Stimulated activated CD4-positive, alpha-beta T cell treated with anti-CD3 and anti-CD28 coated beads, Interleukin-4, amount 100 ng/mL, for 1 hour (primary cell): ENCODE measurements at regions not wholly inside any gene's neighbourhood (a gene's known extent, or its start where the extent isn't known, plus 50 kb on each side); places are given as distances from the start of the nearest gene placed in this dataset.

Source experiments
- DNase-seq: peaks from one replicate; pipeline ENCODE4 v3.0.0-alpha.2; 2020

DNA sequence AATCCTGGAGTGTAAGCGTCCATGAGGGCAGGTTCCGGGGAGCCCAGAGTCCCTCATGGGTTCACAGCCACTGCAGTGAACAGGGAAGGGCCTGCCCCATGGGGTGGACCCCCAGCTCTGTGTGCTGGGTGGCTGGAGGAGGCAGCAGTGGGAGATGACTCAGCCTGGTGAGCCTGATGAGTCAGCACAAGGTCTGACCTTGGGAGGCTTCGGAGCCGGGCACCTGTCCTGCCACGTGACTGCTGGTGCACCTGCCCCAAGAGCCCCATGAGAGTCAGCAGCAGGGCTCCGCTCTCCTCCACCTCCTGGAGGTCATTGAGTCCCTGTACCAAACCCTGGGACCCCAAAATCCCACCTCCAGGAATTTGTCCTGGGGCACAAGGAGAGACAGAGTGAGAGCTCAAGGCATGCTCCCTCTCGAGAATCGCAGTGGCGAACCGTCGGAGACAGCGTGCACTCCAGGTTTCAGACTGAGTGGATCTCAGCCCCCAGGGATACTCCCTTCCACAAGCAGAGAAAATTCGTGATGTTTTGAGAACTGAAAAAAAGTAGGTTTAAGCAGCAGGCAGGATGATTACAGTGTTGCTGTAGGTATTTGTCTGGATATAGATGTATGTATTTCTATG is 1221.7 kb downstream of the BRD1 start:
- DNase-seq: no peak

DNA sequence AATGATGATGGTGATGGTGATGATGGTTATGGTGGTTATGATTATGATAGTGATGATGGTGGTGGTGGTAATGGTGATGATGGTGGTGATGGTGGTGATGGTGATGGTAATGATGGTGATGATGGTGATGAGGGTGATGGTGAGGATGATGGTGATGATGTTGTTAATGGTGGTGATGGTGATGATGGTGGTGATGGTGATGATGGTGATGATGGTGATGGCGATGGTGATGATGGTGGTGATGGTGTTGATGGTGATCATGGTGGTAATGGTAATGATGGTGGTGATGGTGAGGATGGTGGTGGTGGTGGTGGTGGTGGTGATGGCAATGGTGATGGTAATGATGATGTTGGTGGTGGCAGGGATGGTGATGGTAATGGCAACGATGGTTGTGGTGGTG is 1222.5 kb downstream of the BRD1 start:
- DNase-seq: no peak

DNA sequence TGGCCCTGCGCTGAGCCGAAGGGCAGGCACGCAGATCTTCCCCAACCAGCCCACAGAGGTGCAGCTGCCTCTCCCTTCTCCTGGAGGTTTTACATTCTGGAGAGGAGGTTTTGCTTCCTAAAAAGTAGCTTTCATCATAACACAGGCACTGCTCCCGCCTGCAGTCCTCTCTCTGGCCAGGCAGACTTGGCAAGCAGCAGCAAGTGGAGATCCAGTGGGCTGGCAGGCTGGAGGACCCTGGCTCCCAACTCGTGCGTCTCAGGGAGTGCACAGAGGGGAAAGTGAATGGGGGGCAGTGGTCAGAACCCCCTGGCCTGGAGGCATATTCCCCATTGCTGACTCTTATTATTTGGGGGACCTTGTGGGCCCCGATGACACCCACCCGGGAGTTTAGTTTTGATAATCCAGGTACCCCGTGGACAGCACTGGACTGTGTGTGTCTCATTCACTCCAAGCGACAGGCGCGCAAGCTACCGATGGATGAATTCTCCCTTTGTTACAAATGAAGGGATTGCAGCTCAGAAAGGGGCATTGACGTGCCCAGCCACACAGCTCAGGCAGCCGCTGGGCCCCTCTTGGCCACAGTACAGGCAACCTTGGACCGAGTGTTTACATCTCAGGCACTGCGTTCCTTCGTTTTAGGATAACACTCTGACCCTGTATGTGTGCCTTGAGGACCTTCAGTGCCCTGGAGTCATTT is 1223.9 kb downstream of the BRD1 start:
- DNase-seq: no peak

DNA sequence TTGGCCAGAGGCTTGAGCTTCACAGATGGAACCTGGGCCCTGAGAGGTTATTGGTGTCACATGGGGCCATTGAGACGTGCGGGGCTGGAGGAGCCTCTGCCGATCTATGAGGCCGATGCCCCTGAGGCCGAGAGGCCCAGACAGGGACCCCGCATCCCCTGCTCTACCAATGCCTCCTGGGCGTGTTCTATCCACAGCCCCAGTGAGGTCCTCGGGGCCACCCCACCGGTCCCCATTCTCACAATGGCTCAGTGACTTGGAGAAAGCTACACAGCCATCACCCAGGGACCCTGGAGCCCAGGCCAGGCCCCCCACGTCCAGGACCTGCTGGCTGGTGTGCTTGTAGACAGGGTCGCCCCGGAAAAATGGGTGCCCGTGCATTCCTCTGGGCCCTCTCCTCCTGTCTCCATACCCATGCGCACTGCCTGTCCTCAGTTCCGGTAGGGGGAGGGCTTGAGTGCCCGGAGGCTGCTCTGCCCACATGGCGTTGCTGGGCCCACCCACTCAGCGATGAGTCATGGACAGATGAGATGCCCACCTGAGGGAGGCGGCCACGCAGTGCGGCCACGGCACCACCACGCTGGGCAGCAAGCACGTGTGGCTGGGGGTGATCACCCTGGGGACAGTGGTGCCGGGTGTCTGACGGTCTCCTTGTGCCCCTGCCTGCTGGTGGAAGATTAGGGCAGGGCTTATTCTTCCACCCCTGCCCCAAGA is 1224.7 kb downstream of the BRD1 start:
- DNase-seq: no peak

DNA sequence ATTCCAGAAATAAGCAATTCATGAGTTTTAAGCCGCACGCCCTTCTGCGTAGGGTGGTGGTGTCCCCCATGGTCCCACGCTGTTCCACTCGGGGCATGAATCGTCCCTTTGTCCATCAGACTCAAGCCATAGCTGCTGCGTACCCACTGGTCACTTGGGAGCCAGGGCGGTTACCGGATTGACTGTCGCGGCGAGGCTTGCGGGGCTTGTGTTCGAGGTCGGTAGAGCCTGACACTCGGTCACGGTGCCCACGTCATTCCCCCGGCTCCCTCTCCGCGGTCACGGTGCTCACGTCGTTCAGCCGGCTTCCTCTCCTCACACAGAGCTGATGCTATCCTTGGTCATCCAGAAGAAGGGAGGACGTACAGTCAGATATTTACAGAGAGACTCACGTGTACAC is 1227.0 kb downstream of the BRD1 start:
- no peak for DNase-seq

DNA sequence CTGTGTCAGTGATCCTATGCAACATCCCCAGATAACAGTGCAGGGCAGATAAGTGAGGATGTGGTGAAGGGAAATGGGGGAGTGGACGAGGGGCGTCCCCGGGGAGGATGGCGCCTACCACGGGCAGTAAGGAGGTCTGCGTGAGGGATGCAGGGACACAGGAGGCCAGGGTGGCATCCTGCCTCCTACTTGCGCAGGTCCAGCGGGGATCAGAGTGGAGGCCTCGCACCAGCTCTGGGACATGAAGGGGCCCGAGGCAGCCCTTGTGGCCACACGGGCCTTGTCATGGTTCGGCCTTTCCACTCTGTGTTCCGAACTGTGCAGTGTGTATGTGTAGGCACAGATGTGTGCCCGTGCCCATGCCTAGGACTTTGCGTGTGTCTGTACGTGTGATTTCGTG is 1227.5 kb downstream of the BRD1 start:
- DNase-seq: no peak

DNA sequence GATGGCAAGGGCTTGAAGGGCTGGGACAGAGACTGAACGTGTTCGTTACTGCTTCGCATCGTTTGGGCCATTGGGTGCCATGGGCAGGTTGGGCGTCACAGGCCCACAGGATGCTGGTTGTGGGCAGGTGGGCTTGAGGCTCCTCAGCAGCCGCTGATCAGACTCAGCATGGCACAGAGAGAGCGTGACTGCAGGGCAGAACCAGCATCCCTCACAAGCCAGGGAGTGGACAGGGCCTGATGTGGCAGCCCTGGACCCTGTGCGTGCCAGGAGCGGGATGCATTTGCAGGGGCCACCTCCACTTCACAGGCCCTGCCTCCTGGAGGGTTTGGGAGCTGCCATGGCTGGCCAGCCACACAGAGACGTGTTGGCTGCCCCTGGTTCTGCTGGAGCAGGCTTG is 1228.3 kb downstream of the BRD1 start:
- no peak for DNase-seq

DNA sequence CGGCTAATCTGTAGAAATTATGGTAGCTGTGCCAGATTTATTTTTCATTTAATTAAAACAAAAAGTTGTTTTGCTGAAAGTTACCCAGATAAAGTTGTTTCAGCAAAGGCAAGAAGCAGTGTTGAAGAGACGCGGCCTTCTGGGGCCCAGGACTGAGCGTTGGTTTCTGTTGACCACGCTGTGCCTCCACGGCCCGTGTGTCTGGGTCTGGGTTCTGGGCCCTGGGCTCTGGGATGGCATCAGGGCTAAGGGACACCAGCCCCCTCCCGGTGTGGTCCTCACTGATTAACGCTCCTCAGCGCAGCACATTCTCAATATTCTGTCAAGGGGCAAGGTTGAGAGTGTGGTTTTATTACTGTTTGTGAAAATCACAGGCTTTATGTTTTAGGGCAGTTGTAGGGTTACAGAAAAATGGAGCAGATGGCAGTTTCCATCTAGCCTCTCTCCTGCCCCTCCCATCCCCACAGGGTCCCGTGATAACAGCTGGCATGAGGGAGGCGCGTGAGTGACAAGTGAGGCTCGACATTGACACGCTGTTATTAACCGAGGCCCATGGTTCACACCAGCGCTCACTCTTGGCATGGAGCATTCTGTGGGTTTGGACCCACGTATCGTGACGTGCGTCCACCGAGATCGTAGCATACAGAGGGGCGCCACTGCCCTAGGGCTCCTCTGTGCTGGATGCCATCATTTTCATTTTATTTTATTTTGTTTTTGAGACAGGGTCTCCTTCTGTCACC is 1231.4 kb downstream of the BRD1 start:
- DNase-seq: no peak

DNA sequence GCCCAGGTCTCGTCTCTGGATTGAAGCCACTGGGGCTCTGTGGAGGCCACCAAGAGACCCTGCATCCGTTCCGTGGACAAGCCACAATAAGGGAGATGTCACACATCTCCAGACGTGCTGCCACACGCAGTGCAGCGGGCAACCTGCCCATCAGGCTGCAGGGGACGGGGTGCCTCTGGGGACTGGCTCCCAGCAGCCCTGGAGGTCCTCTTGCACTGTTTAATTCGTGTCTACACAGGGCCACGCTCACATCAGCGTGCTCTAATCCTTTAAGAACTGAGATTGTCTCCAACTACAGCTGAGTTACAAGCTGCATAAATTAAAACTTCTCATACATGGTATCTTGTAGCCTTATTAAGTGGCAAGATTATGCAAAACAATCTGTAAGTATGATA is 1232.2 kb downstream of the BRD1 start:
- no peak for DNase-seq

DNA sequence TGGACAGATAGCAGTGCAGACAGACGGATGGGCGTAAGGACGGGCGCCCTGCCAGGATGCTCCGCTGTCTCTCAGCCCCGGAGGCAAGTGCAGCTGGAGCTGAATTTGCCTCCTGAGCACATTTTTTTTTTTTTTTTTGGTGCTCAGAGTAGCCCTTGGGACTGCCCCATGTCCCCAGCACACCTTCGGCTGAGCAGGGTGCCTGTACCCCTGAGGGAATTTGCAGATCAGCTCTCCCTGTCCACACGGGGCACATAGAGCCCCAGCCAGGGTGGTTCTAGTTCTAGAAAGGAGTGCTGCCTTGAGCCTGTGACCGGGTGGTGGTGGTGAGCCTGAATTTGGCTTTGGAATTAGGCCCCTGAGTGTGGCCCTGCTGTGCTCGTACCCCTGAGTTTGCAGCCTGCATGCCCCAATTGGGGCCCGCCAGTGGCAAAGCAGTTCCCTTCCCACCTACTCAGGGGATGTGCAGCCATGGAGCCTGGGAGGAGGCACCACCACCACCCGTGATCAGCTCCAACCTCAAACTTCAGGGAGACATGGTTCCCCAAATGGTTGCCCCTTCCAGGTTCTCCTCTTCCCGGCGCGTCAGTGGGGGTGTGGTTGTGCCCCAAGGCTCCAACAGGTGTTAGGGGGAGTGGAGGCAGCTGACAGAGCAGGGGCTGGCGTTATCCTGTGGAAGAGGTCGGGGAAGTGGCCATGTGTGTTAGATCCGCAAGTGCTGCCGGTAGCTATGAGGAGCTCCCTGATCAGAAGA is 1232.7 kb downstream of the BRD1 start:
- DNase-seq: no peak

DNA sequence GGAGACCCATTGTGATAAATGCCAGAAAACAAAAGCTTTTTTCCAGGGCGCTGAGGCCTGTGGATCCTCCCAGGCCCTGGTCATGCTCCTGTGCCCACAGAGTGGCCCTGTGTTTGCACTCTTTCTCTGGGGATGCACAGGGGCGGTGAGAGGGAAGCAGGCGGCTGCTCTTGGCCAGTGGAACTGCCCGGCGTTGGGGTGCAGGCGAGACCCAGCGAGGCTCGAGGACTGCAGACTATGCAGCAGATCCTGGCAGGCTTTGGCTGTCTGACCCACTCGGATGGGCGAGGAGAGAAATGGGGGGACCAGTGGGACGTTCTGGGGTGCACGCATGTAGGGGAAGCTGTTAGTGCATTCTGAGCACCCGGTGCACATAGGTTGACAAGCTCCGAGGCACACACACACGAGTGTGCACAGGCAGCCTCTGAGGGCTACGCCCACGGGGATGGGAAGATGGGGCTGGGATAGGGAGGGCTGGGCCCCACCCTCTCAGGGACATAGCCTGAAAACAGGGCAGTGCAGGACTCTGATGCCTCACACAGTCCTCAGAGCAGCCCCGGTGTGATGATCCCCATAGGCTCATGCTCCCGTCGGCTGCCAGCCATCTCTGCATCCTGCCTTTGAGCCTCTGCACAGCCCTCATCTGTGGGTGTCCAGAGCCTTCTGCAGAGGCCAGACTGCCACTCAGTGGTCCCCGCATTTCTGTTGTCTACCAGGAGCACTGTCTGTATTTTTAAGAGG is 1233.5 kb downstream of the BRD1 start:
- DNase-seq: no peak

DNA sequence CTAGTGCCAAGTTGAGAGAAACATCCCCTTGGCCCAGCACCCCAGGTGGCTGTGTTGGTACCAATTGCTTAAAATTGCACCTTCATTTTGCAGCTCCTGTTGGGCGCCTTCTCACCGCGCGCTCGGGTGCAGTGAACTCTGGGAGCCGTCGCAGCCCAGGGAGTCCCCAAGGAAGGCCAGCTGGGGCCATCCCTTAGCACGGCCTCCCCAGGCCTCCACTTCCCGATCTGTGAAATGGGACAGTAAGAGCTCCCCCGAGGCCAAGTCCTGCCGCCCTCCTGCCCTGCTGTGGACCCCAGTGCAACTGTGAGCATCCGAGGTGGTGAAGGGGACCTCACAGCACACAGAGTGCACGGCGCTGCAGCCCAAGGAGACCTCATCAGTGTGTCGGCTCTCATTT is 1234.1 kb downstream of the BRD1 start:
- no peak for DNase-seq

DNA sequence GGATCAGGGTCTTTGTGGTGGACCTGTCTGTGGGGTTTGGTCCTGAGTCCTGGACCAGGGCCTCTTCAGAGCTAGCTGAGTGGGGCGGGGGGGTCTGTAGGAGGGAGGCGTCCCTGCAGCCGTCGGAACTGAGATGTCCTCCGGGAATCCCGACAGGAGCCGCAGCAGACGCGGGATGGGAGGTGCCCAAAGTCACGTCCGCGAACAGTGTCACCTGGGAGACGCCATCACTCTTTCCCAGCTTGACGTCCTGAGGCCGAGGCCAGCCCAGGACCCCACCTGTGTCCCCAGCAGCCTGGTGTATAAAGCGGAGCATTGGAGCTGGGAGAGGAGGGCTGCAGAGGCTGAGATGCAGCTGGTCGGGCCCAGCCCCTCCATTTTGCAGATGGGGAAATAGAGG is 1234.7 kb downstream of the BRD1 start:
- no peak for DNase-seq

DNA sequence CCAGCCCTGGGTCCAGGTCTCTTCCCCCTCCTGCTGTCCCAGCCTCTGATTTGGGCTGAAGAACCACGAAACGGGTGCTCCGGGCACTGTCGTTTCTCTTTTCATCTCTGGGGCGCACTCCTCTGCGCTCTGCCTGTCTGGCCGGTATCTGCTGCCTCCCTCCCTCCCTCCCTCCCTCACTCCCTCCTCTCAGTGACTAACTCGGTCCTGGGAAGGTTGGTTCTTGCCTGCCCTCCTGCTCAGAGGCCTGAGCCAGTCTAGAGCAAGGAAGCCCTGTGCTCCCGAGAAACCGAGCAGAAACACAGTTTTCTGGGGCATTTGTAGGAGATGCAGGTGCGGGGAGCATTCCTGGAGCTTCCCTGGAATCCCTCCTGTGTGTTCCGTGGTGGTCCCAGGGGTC is 1235.2 kb downstream of the BRD1 start:
- DNase-seq: no peak

DNA sequence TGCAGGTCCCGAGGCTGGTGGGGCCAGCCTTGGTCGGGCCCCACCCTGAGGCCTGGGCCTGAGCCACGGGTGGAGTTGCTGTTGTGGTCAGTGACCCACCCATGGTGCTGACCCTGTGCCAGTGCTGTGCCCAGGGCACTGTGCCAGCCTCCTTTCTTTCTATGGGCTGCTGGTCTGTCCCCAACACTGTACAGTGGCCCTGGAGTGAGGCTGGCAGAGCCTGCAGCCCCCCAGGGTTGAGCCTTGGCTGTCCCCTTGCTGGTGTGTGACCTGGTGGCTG is 1235.7 kb downstream of the BRD1 start:
- no peak for DNase-seq

DNA sequence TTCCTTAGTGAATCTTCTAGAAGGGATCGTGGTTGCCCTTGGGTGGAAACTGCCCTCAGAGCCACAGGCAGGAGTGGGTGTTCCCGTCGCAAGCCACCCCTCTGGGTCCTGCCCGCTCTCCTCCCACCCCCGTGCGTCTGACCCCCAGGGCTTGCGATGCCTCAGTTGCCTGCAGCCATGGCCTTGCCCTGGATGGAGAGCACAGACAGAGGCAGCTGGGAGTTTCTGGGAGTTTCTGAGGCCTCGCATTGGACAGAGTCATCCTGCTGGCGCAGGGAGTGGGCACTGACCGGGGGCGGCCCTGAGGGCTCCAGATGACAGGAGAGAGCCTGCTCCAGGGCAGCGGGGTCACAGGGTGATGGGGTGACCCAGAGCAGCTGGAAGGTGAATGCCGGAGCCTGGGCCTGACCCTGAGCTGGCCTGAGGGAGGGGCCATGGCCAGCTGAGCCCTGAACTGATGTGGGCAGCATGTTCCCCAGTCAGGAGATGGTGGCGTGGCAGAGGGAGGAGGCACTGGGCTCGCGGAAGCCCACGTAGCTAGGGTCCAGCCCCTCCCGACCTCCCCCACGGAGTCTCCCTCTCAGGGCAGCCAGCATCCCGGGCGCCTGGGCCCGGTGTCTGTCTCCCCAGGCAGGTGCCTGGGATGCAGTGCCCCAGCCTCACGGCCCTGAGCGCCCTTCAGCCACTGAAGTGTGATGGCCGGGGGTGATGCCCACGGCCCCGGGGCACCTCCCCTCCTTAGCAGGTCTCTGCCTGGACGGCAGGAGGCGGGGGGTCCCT is 1236.2 kb downstream of the BRD1 start:
- no peak for DNase-seq

DNA sequence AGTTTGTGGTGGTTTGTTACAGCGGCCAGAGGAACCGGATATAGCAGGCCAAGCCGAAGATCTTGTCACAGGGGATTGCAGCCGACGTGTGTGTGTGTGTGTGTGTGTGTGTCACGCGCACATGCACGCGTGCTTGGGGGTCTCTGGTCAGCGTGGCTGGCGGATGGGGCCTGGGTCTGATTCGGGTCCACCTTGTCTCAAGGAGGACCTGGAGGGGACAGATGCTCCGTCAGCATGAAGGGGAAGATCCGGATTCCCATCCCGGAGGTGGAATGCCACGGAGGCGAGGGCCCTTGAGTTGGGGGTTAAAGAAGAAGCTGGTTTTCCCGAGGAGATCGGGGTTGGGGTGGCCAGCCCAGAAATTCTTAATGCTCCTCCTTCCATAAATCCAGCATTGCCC is 1237.8 kb downstream of the BRD1 start:
- DNase-seq: no peak

DNA sequence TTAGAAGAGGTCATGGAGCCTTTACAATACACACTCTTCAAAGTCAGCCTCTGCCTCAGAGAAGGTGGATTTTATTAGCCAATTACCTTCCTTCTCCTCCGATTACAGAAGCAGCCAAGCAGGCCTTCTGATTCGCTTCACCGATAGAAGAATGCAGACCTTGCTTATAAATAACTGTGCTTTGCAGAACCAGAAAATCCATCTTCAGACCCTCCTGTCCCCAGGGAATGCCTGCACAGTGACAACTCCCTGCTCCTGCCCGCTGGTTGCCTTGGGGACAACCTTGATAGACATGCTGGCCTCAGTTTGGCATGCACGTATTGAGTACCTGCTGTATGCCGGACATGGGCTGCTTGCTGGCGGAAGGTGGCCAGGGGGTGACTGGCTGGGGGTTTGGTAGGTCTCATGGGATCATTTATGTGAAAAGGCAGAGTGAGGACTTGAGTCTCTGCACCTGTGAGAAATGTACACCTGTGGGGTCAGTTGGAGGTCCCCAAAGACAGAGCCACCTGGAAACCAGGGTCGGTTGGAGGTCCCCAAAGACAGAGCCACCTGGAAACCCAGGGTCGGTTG is 1238.7 kb downstream of the BRD1 start:
- no peak for DNase-seq

DNA sequence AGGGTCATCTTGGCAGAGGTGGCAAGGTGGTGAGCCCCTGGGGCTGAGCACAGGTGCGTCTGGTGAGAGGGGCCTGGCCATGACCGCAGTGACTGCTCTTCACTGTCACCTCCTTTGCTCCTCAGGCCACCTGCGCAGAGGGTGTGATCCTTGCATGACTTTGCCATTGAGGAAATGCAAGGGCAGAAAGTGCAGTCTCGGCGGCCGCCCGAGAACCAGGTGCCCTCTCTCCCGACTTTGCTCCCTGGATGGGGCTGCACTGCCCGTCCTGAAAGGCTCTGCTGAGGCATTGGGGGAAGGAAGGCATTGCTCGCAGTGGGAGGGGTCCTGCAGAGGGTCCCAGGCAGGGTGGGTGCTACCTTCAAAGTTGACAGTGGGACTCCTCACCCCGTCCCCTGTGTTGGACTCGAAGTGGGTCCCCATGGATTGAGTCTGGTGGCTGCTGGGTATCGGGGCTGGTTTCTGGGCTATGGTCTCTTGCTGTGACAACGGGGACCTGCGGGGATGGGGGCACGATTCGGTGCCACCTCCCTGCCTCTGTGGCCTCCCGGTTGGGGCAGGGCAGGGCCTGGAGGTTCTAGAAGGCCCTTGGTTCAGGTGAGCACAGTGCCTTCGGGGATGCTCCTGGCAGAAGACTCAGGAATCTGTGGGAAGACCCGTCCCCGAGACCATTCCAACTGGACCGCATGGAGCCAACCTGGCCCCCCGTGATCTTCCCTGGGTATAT is 1239.4 kb downstream of the BRD1 start:
- DNase-seq: no peak

DNA sequence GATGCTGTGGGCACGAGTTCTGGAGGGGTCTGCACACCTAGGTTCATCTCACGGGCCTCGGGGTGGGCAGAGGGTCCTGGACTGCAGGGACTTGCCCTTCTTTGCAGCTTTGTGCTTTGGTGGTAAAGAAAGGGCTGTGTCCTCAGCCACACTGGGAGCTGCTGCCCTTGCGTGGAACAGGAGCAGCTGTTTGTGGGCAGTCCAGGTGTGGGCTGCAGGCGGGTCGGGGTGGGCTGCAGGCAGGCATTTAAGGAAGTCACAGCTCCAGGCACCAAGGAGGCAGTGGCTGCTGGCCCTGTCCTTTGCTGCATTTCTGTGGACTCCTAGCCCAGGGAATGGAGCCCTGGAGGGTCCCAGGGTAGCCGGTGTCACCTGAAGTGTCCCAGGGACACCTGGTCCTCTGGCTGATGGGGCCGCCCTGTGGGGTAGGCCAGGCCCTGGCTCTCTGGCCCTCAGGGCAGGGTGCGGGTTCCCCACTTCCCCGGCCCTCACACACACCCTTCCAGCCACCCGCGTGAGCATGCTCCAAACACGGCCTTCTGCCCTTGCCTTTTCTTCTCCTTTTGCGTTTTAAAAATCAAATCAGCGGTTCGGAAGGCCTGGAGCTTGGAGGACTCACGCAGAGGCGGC is 1240.3 kb downstream of the BRD1 start:
- DNase-seq: no peak
